ENCODE measurements at regions not wholly inside any gene's neighbourhood (a gene's known extent, or its start where the extent isn't known, plus 50 kb on each side); places are given as distances from the start of the nearest gene placed in this dataset.
"Not testable (repeated sequence)": the region's sequence is repeated elsewhere in the genome, so short reads cannot be mapped to it uniquely, and the experiment has no call there.

- DNase-seq, result no peak
Measured at GRCh38 chr1:2953688-2954285, 67.5 kb upstream of the ACTRT2 start.

- no peak for DNase-seq
Measured at GRCh38 chr1:2955652-2956051, 65.6 kb upstream of the ACTRT2 start.

GRCh38 chr1:2956576-2956975, 64.7 kb upstream of the ACTRT2 start:
- DNase-seq, result no peak

- no peak for DNase-seq
Measured at GRCh38 chr1:2957329-2957728, 63.9 kb upstream of the ACTRT2 start.

GRCh38 chr1:2959881-2960280, 61.4 kb upstream of the ACTRT2 start:
- DNase-seq, result not testable (repeated sequence)

- DNase-seq, result no peak
Measured at GRCh38 chr1:2961081-2961480, 60.2 kb upstream of the ACTRT2 start.

GRCh38 chr1:2961661-2962060, 59.6 kb upstream of the ACTRT2 start:
- no peak for DNase-seq

GRCh38 chr1:2962061-2962460, 59.2 kb upstream of the ACTRT2 start:
- DNase-seq, result no peak

- no peak for DNase-seq
Measured at GRCh38 chr1:2962541-2962940, 58.7 kb upstream of the ACTRT2 start.

- no peak for DNase-seq
Measured at GRCh38 chr1:2962946-2963345, 58.3 kb upstream of the ACTRT2 start.

GRCh38 chr1:2965676-2966075, 55.6 kb upstream of the ACTRT2 start:
- DNase-seq, result no peak

GRCh38 chr1:2966449-2967328, 54.6 kb upstream of the ACTRT2 start:
- DNase-seq, result no peak

- DNase-seq, result no peak
Measured at GRCh38 chr1:2967329-2967725, 53.9 kb upstream of the ACTRT2 start.

- no peak for DNase-seq
Measured at GRCh38 chr1:2967881-2968280, 53.4 kb upstream of the ACTRT2 start.

- DNase-seq, result no peak
Measured at GRCh38 chr1:2968471-2968881, 52.8 kb upstream of the ACTRT2 start.

- no peak for DNase-seq
Measured at GRCh38 chr1:2969011-2969844, 52.0 kb upstream of the ACTRT2 start.

GRCh38 chr1:2969845-2970291, 51.4 kb upstream of the ACTRT2 start:
- DNase-seq, result no peak

- no peak for DNase-seq
Measured at GRCh38 chr1:2970311-2971071, 50.8 kb upstream of the ACTRT2 start.

- DNase-seq, result no peak
Measured at GRCh38 chr1:2971101-2971501, 50.2 kb upstream of the ACTRT2 start.

All from activated naive CD4-positive, alpha-beta T cell treated with Interleukin-2 at 50 U/mL for 16 hours (primary cell).